ENCODE measurements at regions not wholly inside any gene's neighbourhood (a gene's known extent, or its start where the extent isn't known, plus 50 kb on each side); places are given as distances from the start of the nearest gene placed in this dataset.

DNA sequence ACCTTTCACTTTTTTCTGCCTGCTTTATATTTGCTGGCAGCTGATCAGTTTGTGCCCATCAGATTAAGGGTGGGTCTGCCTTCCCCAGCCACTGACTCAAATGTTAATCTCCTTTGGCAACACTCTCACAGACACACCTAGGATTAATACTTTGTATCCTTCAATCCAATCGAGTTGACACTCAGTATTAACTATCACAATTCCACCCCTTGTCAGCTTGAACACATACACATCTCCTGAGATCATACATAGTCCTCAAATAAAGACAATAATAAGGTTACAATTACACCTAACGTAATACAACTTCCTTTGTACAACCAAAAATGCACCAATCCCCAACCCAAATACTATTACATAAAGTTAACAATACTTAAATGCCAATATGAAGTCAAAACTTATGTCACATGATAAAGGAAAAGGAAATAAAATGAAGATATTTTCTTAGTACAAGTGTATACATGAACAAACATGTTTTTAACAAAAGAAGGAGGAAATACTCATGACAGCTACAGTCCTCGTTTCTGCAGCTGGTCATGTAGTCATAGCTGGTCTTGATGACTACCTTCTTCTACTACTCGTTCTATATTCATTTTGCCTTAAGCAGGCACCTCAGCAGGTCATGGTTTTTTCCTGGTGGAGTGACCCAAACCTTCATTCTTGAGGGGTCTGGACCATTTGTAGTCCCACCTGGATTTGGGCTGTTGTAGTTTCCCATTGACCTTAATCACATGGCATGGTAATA lies 96.7 kb upstream of the CABCOCO1 start:
- RAD21 ChIA-PET (ENCODE audit: unreplicated experiment), result no interaction called here
- no TSS peak for BruUV-seq (replicated peaks)
- intact Hi-C loops (cut with micrococcal nuclease; ENCODE audit: unreplicated experiment) (no loop called here), in situ Hi-C loops (cut with MboI) (no loop called here)
- no peak overlapping the region for H3K4me3 ChIP-seq
- H3K79me2 ChIP-seq (ENCODE audit: control insufficient read depth, insufficient read depth, low read length), result no peaks in the 10 kb centered on the region
- H3K4me2 ChIP-seq (ENCODE audit: control insufficient read depth, insufficient read depth), result no peak overlapping the region
- no peak overlapping the region for H3K9ac ChIP-seq (ENCODE audit: control insufficient read depth, insufficient read depth, low read length)
- H3K27ac ChIP-seq (ENCODE audit: control insufficient read depth, insufficient read depth), result no peak overlapping the region
- H3K36me3 ChIP-seq (ENCODE audit: control insufficient read depth in 2 of 2, insufficient read depth in 2 of 2, low read length in 1 of 2), result no peaks in the 10 kb centered on the region
- H2AFZ ChIP-seq (ENCODE audit: control insufficient read depth, low read depth, low read length), result no peak overlapping the region
- WGBS (ENCODE audit: insufficient coverage, insufficient replicate concordance, low lambda C conversion rate, missing lambda C conversion rate), result 0% methylated on average over 4 of the region's 4 CpGs
- SMC1A ChIA-PET (ENCODE audit: uncharacterized antibody, unreplicated experiment), result no interaction called here
- H3K9me3 ChIP-seq (replicated peaks; ENCODE audit: control insufficient read depth, insufficient read depth, low read length), result no peaks in the 10 kb centered on the region
- H4K20me1 ChIP-seq (ENCODE audit: control insufficient read depth, insufficient read depth), result no peaks in the 10 kb centered on the region
- no peak for ATAC-seq
- CTCF ChIA-PET, result no interaction called here
- TF ChIP-seq BRCA1 (IDR thresholded peaks at IDR 0.05; ENCODE audit: low read depth, low read length) (no peak), MYB (IDR thresholded peaks at IDR 0.05; ENCODE audit: borderline replicate concordance, low read depth, low read length) (no peak), CHD2 (IDR thresholded peaks at IDR 0.05; ENCODE audit: borderline replicate concordance, low read depth, low read length) (no peak), IKZF1 (conservative IDR thresholded peaks at IDR 0.05) (no peak), HDGF (IDR thresholded peaks at IDR 0.05) (no peak), MEF2B (IDR thresholded peaks at IDR 0.05; ENCODE audit: partially characterized antibody, poor library complexity, severe bottlenecking) (no peak), NFXL1 (IDR thresholded peaks at IDR 0.05; ENCODE audit: borderline replicate concordance) (no peak), YY1 (IDR thresholded peaks at IDR 0.05; ENCODE audit: low read depth, low read length) (no peak), SUPT20H (IDR thresholded peaks at IDR 0.05; ENCODE audit: borderline replicate concordance, control insufficient read depth, low read depth, low read length) (no peak), HDAC6 (IDR thresholded peaks at IDR 0.05; ENCODE audit: unreplicated experiment) (no peak)
- TF ChIP-seq, protein P1, sequence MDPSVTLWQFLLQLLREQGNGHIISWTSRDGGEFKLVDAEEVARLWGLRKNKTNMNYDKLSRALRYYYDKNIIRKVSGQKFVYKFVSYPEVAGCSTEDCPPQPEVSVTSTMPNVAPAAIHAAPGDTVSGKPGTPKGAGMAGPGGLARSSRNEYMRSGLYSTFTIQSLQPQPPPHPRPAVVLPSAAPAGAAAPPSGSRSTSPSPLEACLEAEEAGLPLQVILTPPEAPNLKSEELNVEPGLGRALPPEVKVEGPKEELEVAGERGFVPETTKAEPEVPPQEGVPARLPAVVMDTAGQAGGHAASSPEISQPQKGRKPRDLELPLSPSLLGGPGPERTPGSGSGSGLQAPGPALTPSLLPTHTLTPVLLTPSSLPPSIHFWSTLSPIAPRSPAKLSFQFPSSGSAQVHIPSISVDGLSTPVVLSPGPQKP (IDR thresholded peaks at IDR 0.05; ENCODE audit: low read depth, low read length), result no peak
- TF ChIP-seq, protein P2, sequence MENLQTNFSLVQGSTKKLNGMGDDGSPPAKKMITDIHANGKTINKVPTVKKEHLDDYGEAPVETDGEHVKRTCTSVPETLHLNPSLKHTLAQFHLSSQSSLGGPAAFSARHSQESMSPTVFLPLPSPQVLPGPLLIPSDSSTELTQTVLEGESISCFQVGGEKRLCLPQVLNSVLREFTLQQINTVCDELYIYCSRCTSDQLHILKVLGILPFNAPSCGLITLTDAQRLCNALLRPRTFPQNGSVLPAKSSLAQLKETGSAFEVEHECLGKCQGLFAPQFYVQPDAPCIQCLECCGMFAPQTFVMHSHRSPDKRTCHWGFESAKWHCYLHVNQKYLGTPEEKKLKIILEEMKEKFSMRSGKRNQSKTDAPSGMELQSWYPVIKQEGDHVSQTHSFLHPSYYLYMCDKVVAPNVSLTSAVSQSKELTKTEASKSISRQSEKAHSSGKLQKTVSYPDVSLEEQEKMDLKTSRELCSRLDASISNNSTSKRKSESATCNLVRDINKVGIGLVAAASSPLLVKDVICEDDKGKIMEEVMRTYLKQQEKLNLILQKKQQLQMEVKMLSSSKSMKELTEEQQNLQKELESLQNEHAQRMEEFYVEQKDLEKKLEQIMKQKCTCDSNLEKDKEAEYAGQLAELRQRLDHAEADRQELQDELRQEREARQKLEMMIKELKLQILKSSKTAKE (IDR thresholded peaks at IDR 0.05; ENCODE audit: low read depth, poor library complexity, severe bottlenecking), result no peak
- TF ChIP-seq, protein P3, sequence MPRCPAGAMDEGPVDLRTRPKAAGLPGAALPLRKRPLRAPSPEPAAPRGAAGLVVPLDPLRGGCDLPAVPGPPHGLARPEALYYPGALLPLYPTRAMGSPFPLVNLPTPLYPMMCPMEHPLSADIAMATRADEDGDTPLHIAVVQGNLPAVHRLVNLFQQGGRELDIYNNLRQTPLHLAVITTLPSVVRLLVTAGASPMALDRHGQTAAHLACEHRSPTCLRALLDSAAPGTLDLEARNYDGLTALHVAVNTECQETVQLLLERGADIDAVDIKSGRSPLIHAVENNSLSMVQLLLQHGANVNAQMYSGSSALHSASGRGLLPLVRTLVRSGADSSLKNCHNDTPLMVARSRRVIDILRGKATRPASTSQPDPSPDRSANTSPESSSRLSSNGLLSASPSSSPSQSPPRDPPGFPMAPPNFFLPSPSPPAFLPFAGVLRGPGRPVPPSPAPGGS (IDR thresholded peaks at IDR 0.05; ENCODE audit: borderline replicate concordance, insufficient read depth, low read depth, low read length, poor library complexity, severe bottlenecking), result no peak
- TF ChIP-seq, protein P4, sequence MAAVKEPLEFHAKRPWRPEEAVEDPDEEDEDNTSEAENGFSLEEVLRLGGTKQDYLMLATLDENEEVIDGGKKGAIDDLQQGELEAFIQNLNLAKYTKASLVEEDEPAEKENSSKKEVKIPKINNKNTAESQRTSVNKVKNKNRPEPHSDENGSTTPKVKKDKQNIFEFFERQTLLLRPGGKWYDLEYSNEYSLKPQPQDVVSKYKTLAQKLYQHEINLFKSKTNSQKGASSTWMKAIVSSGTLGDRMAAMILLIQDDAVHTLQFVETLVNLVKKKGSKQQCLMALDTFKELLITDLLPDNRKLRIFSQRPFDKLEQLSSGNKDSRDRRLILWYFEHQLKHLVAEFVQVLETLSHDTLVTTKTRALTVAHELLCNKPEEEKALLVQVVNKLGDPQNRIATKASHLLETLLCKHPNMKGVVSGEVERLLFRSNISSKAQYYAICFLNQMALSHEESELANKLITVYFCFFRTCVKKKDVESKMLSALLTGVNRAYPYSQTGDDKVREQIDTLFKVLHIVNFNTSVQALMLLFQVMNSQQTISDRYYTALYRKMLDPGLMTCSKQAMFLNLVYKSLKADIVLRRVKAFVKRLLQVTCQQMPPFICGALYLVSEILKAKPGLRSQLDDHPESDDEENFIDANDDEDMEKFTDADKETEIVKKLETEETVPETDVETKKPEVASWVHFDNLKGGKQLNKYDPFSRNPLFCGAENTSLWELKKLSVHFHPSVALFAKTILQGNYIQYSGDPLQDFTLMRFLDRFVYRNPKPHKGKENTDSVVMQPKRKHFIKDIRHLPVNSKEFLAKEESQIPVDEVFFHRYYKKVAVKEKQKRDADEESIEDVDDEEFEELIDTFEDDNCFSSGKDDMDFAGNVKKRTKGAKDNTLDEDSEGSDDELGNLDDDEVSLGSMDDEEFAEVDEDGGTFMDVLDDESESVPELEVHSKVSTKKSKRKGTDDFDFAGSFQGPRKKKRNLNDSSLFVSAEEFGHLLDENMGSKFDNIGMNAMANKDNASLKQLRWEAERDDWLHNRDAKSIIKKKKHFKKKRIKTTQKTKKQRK (IDR thresholded peaks at IDR 0.05; ENCODE audit: low read depth, low read length), result no peak
- FAIRE-seq, result no peak
- H3K4me1 ChIP-seq (ENCODE audit: control insufficient read depth, insufficient read depth, low read length), result no peaks in the 10 kb centered on the region
- H3K27me3 ChIP-seq (replicated peaks in 1 of 2; ENCODE audit: control insufficient read depth in 2 of 2, insufficient read depth in 2 of 2, low read length in 1 of 2), result no peaks in the 10 kb centered on the region
- POLR2A ChIA-PET, result no interaction called here
- no peak for DNase-seq (ENCODE audit: low read depth, low spot score)
